ENCODE measurements at regions not wholly inside any gene's neighbourhood (a gene's known extent, or its start where the extent isn't known, plus 50 kb on each side); places are given as distances from the start of the nearest gene placed in this dataset.

GRCh38 chr5:4643190-4643589 is 496.9 kb upstream of the ADAMTS16 start:
- no peak for DNase-seq (ENCODE audit: low read depth)

- DNase-seq (ENCODE audit: low read depth) = no peak
Measured at GRCh38 chr5:4643960-4644359, 496.2 kb upstream of the ADAMTS16 start.

DNA sequence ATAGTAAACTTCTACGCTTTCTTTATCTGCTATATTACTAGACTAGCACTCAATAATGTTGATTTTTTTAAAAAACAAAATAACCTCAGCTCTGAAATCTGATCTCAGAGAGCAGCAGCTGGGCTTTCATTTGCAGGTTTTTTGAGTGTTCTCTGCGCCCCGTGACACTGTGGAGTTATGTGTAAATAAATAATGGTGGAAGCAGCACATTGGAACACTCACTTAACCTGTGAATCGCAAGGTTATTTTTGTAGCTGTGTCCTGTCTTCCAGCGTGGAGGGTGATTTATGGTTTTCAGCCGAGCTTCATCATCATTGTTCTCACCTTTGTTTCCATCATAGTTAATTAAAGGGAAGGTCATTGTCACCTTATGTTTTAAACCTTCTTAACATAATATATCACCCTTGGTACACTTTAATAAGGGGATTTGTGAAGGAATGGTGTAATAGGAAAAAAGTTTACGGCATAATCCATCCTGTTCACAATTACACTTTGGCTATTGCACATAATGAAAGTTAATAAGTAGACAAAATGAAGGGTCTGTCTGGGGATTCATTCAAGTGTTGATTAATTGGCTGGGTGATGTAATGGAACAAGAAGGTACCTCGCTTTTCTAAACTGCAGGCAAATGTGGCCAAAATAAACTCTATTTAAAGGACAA is 493.3 kb upstream of the ADAMTS16 start:
- DNase-seq (ENCODE audit: low read depth) = no peak

DNA sequence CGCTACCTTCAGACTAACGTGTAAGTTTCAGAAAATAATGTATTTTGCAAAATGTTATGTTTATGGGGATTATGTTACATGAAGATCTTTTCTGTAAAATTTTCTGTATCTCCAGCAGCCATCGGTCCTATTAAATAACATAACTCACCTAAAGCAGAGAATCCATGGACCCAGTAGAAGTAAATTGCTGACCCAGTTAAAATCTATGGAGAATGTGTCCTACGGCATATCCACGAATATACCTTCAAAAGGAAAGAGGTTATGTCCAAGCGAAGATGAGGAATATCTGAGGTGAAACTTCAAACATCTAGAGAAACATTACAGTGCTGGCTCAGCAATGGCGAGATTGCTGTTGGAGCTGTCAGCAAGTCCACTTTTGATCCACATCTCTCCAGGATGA is 492.2 kb upstream of the ADAMTS16 start:
- no peak for DNase-seq (ENCODE audit: low read depth)

DNA sequence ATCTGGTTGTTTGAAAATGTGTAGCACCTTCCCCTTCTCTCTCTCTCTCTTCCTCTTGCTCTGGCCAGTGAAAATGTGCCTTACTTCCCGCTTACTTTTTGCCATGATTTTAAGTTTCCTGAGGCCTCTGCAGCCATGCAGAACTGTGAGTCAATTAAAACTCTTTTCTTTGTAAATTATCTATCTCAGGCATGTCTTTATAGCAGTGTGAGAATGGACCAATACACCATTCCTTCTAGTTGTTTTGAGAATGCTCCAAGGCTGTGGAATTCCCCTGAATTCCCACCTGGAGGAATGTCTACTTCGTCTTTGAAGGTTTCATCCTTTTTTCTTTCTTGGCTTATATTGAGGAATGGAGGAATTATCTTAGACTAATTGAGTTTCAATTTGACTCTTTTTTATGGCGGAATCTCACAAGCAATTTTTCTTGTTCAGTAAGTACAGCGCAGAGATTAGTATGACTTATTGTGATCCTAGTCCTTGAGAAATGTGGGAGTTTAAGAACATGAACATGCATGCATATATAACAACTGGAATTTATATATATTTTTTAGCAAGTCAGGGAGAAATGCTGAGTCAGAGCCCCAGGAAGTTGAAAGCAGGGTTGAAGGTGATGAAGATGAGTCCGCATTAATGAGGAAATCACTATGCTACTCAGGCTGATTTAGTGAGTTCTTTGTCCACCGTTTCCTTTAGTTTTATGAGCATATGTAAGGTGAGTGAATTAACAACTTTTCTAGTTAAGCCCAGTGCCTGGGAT is 488.1 kb upstream of the ADAMTS16 start:
- DNase-seq (ENCODE audit: low read depth) = no peak

DNA sequence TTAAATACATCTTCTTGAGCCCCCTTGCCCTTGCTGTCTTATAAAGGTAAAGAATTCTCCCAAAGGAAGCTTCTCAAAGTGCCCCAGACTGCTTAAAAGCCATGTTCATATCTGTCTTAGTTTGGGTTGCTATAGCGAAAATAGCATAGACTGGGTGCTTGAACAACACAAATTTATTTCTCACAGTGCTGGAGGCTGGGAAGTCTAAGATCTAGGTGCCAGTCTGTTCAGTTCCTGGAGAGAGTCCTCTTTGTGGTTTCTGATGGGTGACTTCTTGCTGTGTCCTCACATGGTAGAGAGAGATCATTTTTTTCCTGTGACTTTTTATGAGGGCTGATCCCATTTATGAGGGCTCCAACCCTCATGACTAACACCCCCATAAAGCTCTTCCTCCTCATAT is 486.7 kb upstream of the ADAMTS16 start:
- DNase-seq (ENCODE audit: low read depth) = no peak

DNA sequence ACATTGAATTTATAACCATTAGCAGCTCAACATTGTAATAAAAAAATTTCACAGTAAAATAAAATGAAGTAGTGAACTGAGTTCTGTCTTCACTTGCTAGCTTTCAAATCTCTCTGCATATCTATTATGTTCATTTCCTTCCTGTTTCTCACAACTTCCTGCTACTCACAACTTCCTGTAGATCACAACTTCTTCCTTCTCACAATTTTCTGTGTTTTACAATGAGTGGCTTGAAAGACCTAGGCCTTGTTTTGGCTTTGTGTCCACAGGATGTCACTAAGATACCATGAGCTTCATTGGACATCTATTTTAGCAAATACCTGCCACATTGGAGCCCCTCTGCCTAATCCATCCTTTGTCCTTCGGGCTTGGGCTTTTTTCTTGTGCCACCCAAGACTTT is 480.3 kb upstream of the ADAMTS16 start:
- DNase-seq (ENCODE audit: low read depth) = no peak

DNA sequence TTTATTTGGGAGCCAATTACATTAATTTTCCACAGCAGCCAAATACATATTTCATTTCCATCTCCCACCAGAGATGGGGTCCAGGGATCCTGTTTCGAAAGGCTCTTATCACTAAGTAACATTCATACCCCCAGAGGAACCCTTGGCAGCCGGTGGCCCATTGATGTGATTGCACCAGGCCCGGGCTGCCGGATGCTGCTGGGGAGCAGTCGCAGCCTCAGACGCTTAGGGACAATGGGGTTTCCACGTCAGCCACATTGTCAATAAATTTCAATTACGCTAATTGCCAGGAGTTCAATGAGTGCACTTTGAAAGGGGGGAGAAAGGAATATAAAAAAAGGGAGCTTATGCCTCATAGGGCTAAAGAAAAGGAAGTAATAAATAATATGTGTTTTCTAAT is 478.8 kb upstream of the ADAMTS16 start:
- DNase-seq (ENCODE audit: low read depth) = no peak

DNA sequence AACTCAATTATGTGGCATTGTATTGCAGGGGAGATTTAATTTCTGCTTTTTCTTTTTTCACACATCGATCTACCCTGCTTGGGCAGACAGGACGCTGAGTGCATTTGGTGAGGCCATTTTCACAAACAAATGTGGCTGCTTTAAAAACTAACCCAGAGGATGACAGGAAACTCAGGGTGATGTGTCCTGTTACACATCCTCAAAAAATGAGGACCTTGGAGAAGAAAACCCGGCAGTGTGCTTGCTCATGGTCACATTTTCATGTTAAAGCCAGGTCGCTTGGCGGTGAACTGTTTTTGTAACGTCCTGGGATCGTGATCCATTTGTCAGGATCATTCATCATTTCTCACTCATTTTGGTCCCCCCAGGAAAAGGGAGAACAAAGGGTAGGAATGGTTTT is 478.3 kb upstream of the ADAMTS16 start:
- DNase-seq (ENCODE audit: low read depth) = no peak

- no peak for DNase-seq (ENCODE audit: low read depth)
Measured at GRCh38 chr5:4662756-4663155, 477.4 kb upstream of the ADAMTS16 start.

- no peak for DNase-seq (ENCODE audit: low read depth)
Measured at GRCh38 chr5:4665911-4666310, 474.2 kb upstream of the ADAMTS16 start.

GRCh38 chr5:4674166-4674565 is 466.0 kb upstream of the ADAMTS16 start:
- no peak for DNase-seq (ENCODE audit: low read depth)

DNA sequence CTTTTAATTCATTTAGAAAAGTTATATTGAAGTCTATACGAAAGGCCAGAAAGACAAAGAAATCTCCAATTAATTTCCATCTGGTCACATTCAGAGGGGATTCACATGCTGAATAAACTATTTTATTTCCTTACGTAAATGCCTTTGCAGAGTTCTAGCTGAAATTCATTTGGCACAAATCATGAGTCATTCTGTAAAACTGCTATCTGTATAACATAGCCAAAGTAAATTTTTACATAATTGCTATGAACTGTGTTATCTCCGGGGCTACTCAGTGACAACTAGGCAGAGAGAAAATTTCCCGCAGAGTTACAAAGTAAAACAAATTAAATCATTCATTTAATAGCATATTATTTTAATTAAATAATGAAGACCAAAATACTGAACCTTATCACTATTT is 463.2 kb upstream of the ADAMTS16 start:
- no peak for DNase-seq (ENCODE audit: low read depth)

- DNase-seq (ENCODE audit: low read depth) = no peak
Measured at GRCh38 chr5:4684946-4685345, 455.2 kb upstream of the ADAMTS16 start.

GRCh38 chr5:4698596-4698995 is 441.5 kb upstream of the ADAMTS16 start:
- no peak for DNase-seq (ENCODE audit: low read depth)

DNA sequence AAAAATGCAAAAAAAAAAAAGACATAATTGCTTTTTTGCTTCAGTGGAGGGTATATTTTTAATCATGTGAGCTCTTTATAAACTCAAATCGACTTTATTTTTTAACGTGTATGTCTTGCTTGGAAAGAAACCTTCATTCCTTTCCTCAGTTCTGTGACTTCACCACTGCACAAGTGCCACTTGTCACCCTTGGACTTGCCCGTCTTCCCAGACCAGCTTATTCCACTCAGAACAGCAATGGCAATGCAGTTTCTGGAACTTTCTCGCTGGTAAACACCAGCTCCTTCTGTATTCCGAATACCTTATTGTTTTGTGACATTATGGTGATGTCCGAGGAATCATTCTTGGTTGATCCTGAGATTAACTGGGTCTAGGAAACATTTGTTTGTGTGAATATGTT is 440.5 kb upstream of the ADAMTS16 start:
- no peak for DNase-seq (ENCODE audit: low read depth)

DNA sequence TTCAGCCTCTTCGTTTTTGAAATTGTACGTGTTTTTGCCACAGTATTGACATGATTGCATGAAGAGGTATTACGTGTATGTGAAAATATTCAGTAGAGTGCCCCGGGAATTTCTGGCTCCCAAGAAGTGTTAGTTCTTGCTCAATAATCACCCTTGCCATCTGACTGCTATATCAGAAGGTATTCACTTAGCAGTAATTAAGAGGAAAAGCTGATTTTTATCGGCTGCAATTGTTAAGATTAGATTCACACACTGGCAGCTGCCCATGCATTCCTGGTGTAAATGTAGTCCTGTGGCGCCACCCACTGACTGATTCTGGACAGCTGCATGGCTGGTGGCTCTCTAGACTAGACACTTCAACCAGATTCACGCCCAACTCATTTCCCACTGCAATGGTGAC is 440.1 kb upstream of the ADAMTS16 start:
- peak; percentile 4 for DNase-seq (ENCODE audit: low read depth)

GRCh38 chr5:4700871-4701270 is 439.3 kb upstream of the ADAMTS16 start:
- DNase-seq (ENCODE audit: low read depth) = no peak

GRCh38 chr5:4703931-4704458 is 436.1 kb upstream of the ADAMTS16 start:
- no peak for DNase-seq (ENCODE audit: low read depth)

DNA sequence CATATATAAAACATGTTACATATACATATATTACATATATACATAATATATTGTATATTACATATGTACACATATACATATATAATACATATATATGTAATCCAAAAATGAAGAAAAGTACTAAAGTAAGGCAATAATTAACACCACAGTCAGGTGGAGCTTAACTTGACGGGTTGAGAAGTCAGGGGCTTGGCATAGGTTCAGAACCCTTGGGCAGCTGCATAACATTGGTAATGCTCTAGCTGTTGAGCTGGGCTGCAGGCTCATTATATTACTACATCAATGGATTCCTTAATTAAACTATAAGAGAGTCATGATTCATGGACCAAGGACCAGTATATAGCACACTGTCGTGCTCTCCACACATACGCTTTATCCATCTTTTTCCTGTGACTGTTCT is 435.2 kb upstream of the ADAMTS16 start:
- no peak for DNase-seq (ENCODE audit: low read depth)

DNA sequence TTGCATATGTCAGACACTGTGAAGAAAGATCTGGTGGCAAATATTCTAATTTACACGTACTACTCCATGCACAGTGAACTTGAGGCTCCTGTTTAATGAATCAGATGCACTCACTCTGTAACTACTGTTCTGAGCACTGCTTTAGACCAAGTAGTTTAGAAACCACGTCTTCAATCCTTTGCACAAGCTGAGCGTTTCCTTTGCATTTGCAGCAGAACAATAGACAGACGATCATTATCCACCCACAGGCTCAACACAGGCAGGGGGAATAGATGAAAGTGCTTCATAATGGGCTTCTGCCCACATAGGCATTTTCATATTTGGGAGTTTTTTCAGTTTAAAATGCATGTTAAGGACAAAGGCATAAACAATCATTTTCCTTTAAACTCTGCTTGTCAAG is 423.3 kb upstream of the ADAMTS16 start:
- DNase-seq (ENCODE audit: low read depth) = no peak

DNA sequence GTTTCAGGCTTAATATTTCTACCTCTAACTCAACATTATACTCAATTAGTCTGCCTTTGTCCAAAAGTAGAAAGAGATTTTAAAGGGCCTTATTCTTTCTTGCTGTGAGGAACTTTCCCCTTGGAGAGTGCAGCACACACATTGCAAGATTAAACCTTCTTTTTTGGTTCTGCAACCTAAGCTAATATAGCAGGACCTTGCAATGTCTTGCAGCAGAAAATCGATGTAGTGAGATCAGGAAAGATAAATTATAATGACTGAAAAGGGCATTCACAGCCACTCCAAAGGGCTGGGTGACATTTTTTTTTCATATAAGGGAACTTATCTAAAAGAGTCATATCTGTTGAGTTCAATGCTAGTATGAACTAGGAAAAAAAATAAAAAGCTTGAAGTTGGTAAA is 422.7 kb upstream of the ADAMTS16 start:
- no peak for DNase-seq (ENCODE audit: low read depth)

DNA sequence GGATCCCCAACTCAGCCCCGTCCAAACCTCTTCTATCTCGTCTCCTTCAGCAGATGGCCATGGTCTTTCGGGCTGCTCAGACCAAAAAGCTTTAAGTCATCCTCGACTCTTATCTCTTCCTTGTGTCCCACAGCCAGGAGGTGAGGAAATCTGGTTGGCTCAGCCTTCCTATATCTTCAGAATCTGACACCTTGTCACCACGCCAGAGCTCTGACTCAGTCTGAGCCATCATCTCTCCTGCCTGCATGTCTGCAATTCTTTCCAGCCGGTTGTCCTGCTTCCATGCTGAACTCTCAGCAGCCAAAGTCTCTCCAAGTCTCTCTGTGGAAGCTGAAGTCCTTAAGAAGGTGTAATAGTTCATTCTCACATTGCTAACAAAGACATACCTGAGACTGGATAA is 419.3 kb upstream of the ADAMTS16 start:
- no peak for DNase-seq (ENCODE audit: low read depth)

- no peak for DNase-seq (ENCODE audit: low read depth)
Measured at GRCh38 chr5:4722886-4723285, 417.2 kb upstream of the ADAMTS16 start.

All from activated T-cell treated with anti-CD3 and anti-CD28 coated beads for 48 hours (primary cell).